Suprapubic skin (tissue), 4 donors: ENCODE measurements at regions not wholly inside any gene's neighbourhood (a gene's known extent, or its start where the extent isn't known, plus 50 kb on each side); places are given as distances from the start of the nearest gene placed in this dataset.
"Not testable (repeated sequence)": the region's sequence is repeated elsewhere in the genome, so short reads cannot be mapped to it uniquely, and the experiment has no call there.

Source experiments
- DNase-seq, 2 donors: peaks; one replicate each; pipeline ENCODE4 v3.0.0-alpha.2; 2019; ENCODE audit warnings: low spot score in 2 of 2
- H3K27ac ChIP-seq: fragments of 200-600 bp; sonication (generic); one replicate; pipeline ENCODE4 v1.5.1; 2019
- H3K27me3 ChIP-seq: fragments of 200-600 bp; sonication (generic); one replicate; pipeline ENCODE4 v1.5.1; 2019
- H3K36me3 ChIP-seq: fragments of 200-600 bp; sonication (generic); one replicate; pipeline ENCODE4 v1.5.1; 2019
- H3K4me1 ChIP-seq: fragments of 200-600 bp; sonication (generic); one replicate; pipeline ENCODE4 v1.5.1; 2019
- H3K4me3 ChIP-seq: fragments of 200-600 bp; sonication (generic); one replicate; pipeline ENCODE4 v1.5.1; 2019; ENCODE audit warnings: mild to moderate bottlenecking
- H3K9me3 ChIP-seq: fragments of 200-600 bp; sonication (generic); one replicate; pipeline ENCODE4 v1.5.1; 2019
- CTCF ChIP-seq, 2 donors: fragments of 200-600 bp in 1 of 2; fragments of 450-650 bp in 1 of 2; sonication (generic) in 1 of 2; IDR thresholded peaks; one replicate each; pipeline ENCODE4 v1.5.1; 2016 to 2019; ENCODE audit warnings: antibody characterized with exemption in 2 of 2, mild to moderate bottlenecking in 1 of 2, moderate library complexity in 1 of 2
- EP300 ChIP-seq: sonication (generic); formaldehyde crosslinking; IDR thresholded peaks from one replicate; pipeline ENCODE4 v1.6.1; 2017; ENCODE audit warnings: antibody characterized with exemption
- POLR2A ChIP-seq, 2 donors: fragments of 450-650 bp; IDR thresholded peaks; one replicate each; pipeline ENCODE4 v1.6.1; 2017; ENCODE audit warnings: antibody characterized with exemption in 2 of 2, mild to moderate bottlenecking in 2 of 2, moderate library complexity in 2 of 2
- POLR2AphosphoS5 ChIP-seq, 3 donors: sonication (generic); formaldehyde crosslinking; IDR thresholded peaks; one replicate each; pipeline ENCODE4 v1.6.1; 2017; ENCODE audit warnings: antibody characterized with exemption in 3 of 3
- WGBS: methylation state at CpG from one replicate; pipeline ENCODE4 v1.1.5; 2018; 5-methylcytosine and 5-hydroxymethylcytosine counted together

GRCh38 chr16:63776437-63776836 is 1345.4 kb downstream of the CDH11 start:
- H3K36me3 ChIP-seq = no peaks in the 10 kb centered on the region
- H3K4me3 ChIP-seq = no peak overlapping the region
- no peak for DNase-seq
- H3K4me1 ChIP-seq = no peaks in the 10 kb centered on the region
- TF ChIP-seq CTCF (IDR thresholded peaks at IDR 0.05) = no peak
- TF ChIP-seq POLR2AphosphoS5 (IDR thresholded peaks at IDR 0.05) = no peak
- no peak for TF ChIP-seq POLR2A (IDR thresholded peaks at IDR 0.05)
- TF ChIP-seq EP300 = no peak
- no peak overlapping the region for H3K27ac ChIP-seq
- no peaks in the 10 kb centered on the region for H3K27me3 ChIP-seq
- no peaks in the 10 kb centered on the region for H3K9me3 ChIP-seq

GRCh38 chr16:63776034-63776433 is 1345.8 kb downstream of the CDH11 start:
- DNase-seq = no peak
- no peak overlapping the region for H3K27ac ChIP-seq
- H3K9me3 ChIP-seq = no peaks in the 10 kb centered on the region
- H3K4me3 ChIP-seq = no peak overlapping the region
- no peaks in the 10 kb centered on the region for H3K36me3 ChIP-seq
- no peaks in the 10 kb centered on the region for H3K4me1 ChIP-seq
- no peaks in the 10 kb centered on the region for H3K27me3 ChIP-seq
- TF ChIP-seq POLR2A (IDR thresholded peaks at IDR 0.05) (no peak), CTCF (IDR thresholded peaks at IDR 0.05) (no peak), EP300 (no peak), POLR2AphosphoS5 (IDR thresholded peaks at IDR 0.05) (no peak)

DNA sequence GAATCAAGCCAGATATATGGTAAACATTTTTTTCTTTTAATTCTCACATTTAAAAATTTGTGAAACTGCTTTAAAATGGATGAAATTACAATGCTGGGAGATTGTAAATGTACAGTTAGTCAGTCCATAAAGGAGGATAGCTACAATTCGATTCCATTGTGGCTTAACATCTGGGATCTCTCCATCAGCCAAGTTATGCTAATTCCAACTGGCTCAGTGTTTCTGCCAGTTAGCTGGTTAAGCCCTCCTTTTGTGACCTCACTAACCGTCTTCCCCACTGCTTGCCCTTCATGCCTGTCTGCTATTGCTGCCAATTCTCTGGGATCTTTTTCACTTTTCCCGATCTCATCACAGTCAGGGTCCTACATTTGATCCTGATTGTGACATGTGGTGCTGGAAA is 1347.6 kb downstream of the CDH11 start:
- Histone ChIP-seq H3K27ac (no peak overlapping the region), H3K36me3 (no peaks in the 10 kb centered on the region), H3K4me3 (no peak overlapping the region), H3K27me3 (no peaks in the 10 kb centered on the region), H3K4me1 (no peaks in the 10 kb centered on the region), H3K9me3 (no peaks in the 10 kb centered on the region)
- no peak for DNase-seq
- WGBS = 58% methylated on average over 3 of the region's 3 CpGs
- no peak for TF ChIP-seq EP300
- TF ChIP-seq POLR2A (IDR thresholded peaks at IDR 0.05) = no peak
- no peak for TF ChIP-seq CTCF (IDR thresholded peaks at IDR 0.05)
- no peak for TF ChIP-seq POLR2AphosphoS5 (IDR thresholded peaks at IDR 0.05)

GRCh38 chr16:63769211-63769610 is 1352.7 kb downstream of the CDH11 start:
- no peak overlapping the region for H3K27ac ChIP-seq
- H3K9me3 ChIP-seq = no peaks in the 10 kb centered on the region
- no peaks in the 10 kb centered on the region for H3K4me1 ChIP-seq
- H3K4me3 ChIP-seq = no peak overlapping the region
- H3K36me3 ChIP-seq = no peaks in the 10 kb centered on the region
- DNase-seq = no peak
- WGBS = 49% methylated on average over 2 of the region's 2 CpGs
- TF ChIP-seq POLR2A (IDR thresholded peaks at IDR 0.05) (no peak), POLR2AphosphoS5 (IDR thresholded peaks at IDR 0.05) (no peak), CTCF (IDR thresholded peaks at IDR 0.05) (no peak), EP300 (no peak)
- H3K27me3 ChIP-seq = no peaks in the 10 kb centered on the region

- WGBS = 85% methylated on average over 11 of the region's 11 CpGs
- H3K4me3 ChIP-seq, DNase-seq, H3K36me3 ChIP-seq, H3K4me1 ChIP-seq, H3K9me3 ChIP-seq, H3K27ac ChIP-seq, H3K27me3 ChIP-seq: not testable (repeated sequence)
These were observed 1361.6 kb downstream of the CDH11 start for GRCh38 chr16:63760246-63760645.

GRCh38 chr16:63752347-63752746 is 1369.5 kb downstream of the CDH11 start:
- Histone ChIP-seq H3K27me3 (no peaks in the 10 kb centered on the region), H3K4me3 (no peak overlapping the region), H3K36me3 (no peaks in the 10 kb centered on the region), H3K9me3 (peaks cover 3% of the 10 kb centered on the region), H3K27ac (no peak overlapping the region), H3K4me1 (no peaks in the 10 kb centered on the region)
- DNase-seq = no peak
- TF ChIP-seq CTCF (IDR thresholded peaks at IDR 0.05) = no peak
- TF ChIP-seq EP300 = no peak
- no peak for TF ChIP-seq POLR2A (IDR thresholded peaks at IDR 0.05)
- no peak for TF ChIP-seq POLR2AphosphoS5 (IDR thresholded peaks at IDR 0.05)
